Body of pancreas (tissue), 4 donors: ENCODE measurements at regions not wholly inside any gene's neighbourhood (a gene's known extent, or its start where the extent isn't known, plus 50 kb on each side); places are given as distances from the start of the nearest gene placed in this dataset.

ENCODE experiments used
- ATAC-seq: fragments of 150-250 bp; one replicate; pipeline ENCODE4 v1.9.1; 2016
- DNase-seq, 4 donors: peaks; one replicate each; pipeline ENCODE4 v3.0.0-alpha.2; 2019
- H3K27ac ChIP-seq, 4 donors: fragments of 200-600 bp; sonication (generic); 1 replicate in 3 of 4; 2 replicates in 1 of 4; pipeline versions ENCODE4 v1.5.1 to v1.6.1; 2016 to 2019; ENCODE audit warnings: mild to moderate bottlenecking in 1 of 4, mixed read lengths in 1 of 4, moderate library complexity in 1 of 4
- H3K27me3 ChIP-seq, 2 donors: fragments of 200-600 bp; sonication (generic); one replicate each; pipeline ENCODE4 v1.6.0; 2016; ENCODE audit warnings: mild to moderate bottlenecking in 1 of 2
- H3K36me3 ChIP-seq, 2 donors: fragments of 200-600 bp; sonication (generic); replicated peaks in 1 of 2; 2 replicates each; pipeline ENCODE4 v1.5.1; 2016; ENCODE audit warnings: low read depth in 2 of 2; ENCODE audit not compliant: insufficient read depth in 1 of 2
- H3K4me1 ChIP-seq: fragments of 200-600 bp; sonication (generic); one replicate; pipeline ENCODE4 v1.6.0; 2016
- H3K4me3 ChIP-seq, 2 donors: fragments of 200-600 bp; sonication (generic); 1 replicate in 1 of 2; 2 replicates in 1 of 2; pipeline ENCODE4 v1.5.1; 2016 to 2019
- H3K9me3 ChIP-seq, 3 donors: fragments of 200-600 bp; sonication (generic); 1 replicate in 2 of 3; 2 replicates in 1 of 3; pipeline ENCODE4 v1.5.1; 2016
- CTCF ChIP-seq, 7 experiments: fragments of 450-650 bp in 4 of 7; fragments of 200-600 bp in 3 of 7; sonication (generic) in 3 of 7; IDR thresholded peaks; one replicate each; pipeline ENCODE4 v1.5.1; 2016 to 2019; ENCODE audit warnings: antibody characterized with exemption in 7 of 7
- POLR2A ChIP-seq, 3 donors: fragments of 450-650 bp; IDR thresholded peaks; one replicate each; pipeline ENCODE4 v1.6.1; 2016; ENCODE audit warnings: antibody characterized with exemption in 3 of 3, mild to moderate bottlenecking in 2 of 3
- WGBS, 2 donors: methylation state at CpG; one replicate each; pipeline ENCODE4 v1.1.5; 2017; 5-methylcytosine and 5-hydroxymethylcytosine counted together
- intact Hi-C: fragments of 100-400 bp; cut with DNase I; formaldehyde crosslinking; loops from one replicate; pipeline ENCODE4 v1.15.1; 2023

GRCh38 chr6:114608091-114608490 is 265.3 kb upstream of the HS3ST5 start:
- WGBS, 2 donors, result 46 to 59% methylated on average over 2 of the region's 2 CpGs
- no peak for ATAC-seq
- intact Hi-C loops, result no loop called here
- Histone ChIP-seq H3K4me3 (no peak overlapping the region), H3K27ac (no peak overlapping the region), H3K36me3 (no peaks in the 10 kb centered on the region), H3K27me3 (no peaks in the 10 kb centered on the region), H3K9me3 (no peaks in the 10 kb centered on the region), H3K4me1 (no peaks in the 10 kb centered on the region)
- no peak for TF ChIP-seq POLR2A (IDR thresholded peaks at IDR 0.05)
- no peak for DNase-seq

GRCh38 chr6:114605656-114606055 is 262.8 kb upstream of the HS3ST5 start:
- Histone ChIP-seq H3K27me3 (no peaks in the 10 kb centered on the region), H3K4me1 (no peaks in the 10 kb centered on the region), H3K27ac (no peak overlapping the region), H3K9me3 (no peaks in the 10 kb centered on the region), H3K36me3 (no peaks in the 10 kb centered on the region), H3K4me3 (no peak overlapping the region)
- DNase-seq, result no peak
- no peak for TF ChIP-seq POLR2A (IDR thresholded peaks at IDR 0.05)
- TF ChIP-seq CTCF (IDR thresholded peaks at IDR 0.05), result no peak
- intact Hi-C loops, result no loop called here
- no peak for ATAC-seq
- WGBS, 2 donors, result 79 to 92% methylated on average over 3 of the region's 3 CpGs

GRCh38 chr6:114600381-114600780 is 257.6 kb upstream of the HS3ST5 start:
- no peaks in the 10 kb centered on the region for H3K4me1 ChIP-seq
- H3K4me3 ChIP-seq, result no peak overlapping the region
- no peaks in the 10 kb centered on the region for H3K27me3 ChIP-seq
- 22 to 33% methylated on average over 1 of the region's 1 CpG for WGBS, 2 donors
- TF ChIP-seq POLR2A (IDR thresholded peaks at IDR 0.05) (no peak), CTCF (IDR thresholded peaks at IDR 0.05) (no peak)
- DNase-seq (no peak), ATAC-seq (no peak)
- no peaks in the 10 kb centered on the region for H3K36me3 ChIP-seq
- no peaks in the 10 kb centered on the region for H3K9me3 ChIP-seq
- no peak overlapping the region for H3K27ac ChIP-seq
- intact Hi-C loops, result no loop called here

GRCh38 chr6:114595591-114595990 is 252.8 kb upstream of the HS3ST5 start:
- Histone ChIP-seq H3K36me3 (no peaks in the 10 kb centered on the region), H3K27ac (no peak overlapping the region), H3K9me3 (no peaks in the 10 kb centered on the region), H3K27me3 (no peaks in the 10 kb centered on the region), H3K4me1 (no peaks in the 10 kb centered on the region), H3K4me3 (no peak overlapping the region)
- intact Hi-C loops, result no loop called here
- WGBS, 2 donors, result 78 to 80% methylated on average over 2 of the region's 2 CpGs
- TF ChIP-seq CTCF (IDR thresholded peaks at IDR 0.05), result no peak
- TF ChIP-seq POLR2A (IDR thresholded peaks at IDR 0.05), result no peak
- DNase-seq, result no peak
- no peak for ATAC-seq

GRCh38 chr6:114595186-114595585 is 252.4 kb upstream of the HS3ST5 start:
- H3K9me3 ChIP-seq, result no peaks in the 10 kb centered on the region
- no peaks in the 10 kb centered on the region for H3K36me3 ChIP-seq
- H3K4me3 ChIP-seq, result no peak overlapping the region
- ATAC-seq (no peak), DNase-seq (no peak)
- H3K4me1 ChIP-seq, result no peaks in the 10 kb centered on the region
- intact Hi-C loops, result no loop called here
- WGBS, 2 donors, result 33 to 45% methylated on average over 1 of the region's 1 CpG
- no peak overlapping the region for H3K27ac ChIP-seq
- H3K27me3 ChIP-seq, result no peaks in the 10 kb centered on the region
- TF ChIP-seq CTCF (IDR thresholded peaks at IDR 0.05) (no peak), POLR2A (IDR thresholded peaks at IDR 0.05) (no peak)
